A549 (cell line): ENCODE measurements at regions not wholly inside any gene's neighbourhood (a gene's known extent, or its start where the extent isn't known, plus 50 kb on each side); places are given as distances from the start of the nearest gene placed in this dataset.

Experiments used
- ATAC-seq, 2 experiments: fragments of 200-7000 bp in 1 of 2; fragments of >200 bp in 1 of 2; cut with Nextera tagmentation in 1 of 2; cut with Tn5 transposase in 1 of 2; 3 replicates each; pipeline versions ENCODE4 v1.8.0 to v1.9.1; 2018 to 2020; ENCODE audit warnings: mild to moderate bottlenecking in 1 of 2, moderate library complexity in 1 of 2
- CTCF ChIA-PET: fragments of 300-600 bp; sonication (Branson Sonifier 250); formaldehyde crosslinking; extraction: SDS; loops from one replicate; lab custom pipeline; 2021; ENCODE audit warnings: antibody characterized with exemption, inconsistent platforms; lab: Yijun Ruan, JAX
- POLR2A ChIA-PET: fragments of 350-600 bp; formaldehyde crosslinking; extraction: SDS; loops from one replicate; lab custom pipeline; 2021; ENCODE audit warnings: antibody characterized with exemption, inconsistent platforms; lab: Yijun Ruan, JAX
- DNase-seq, 2 experiments: peaks; one replicate each; pipeline versions ENCODE4 v3.0.0 to v3.0.0-alpha.2; 2011 to 2016; ENCODE audit warnings: low read depth in 1 of 2, low spot score in 1 of 2
- FAIRE-seq: peaks from 2 replicates; lab custom pipeline; 2011; peaks lifted over from hg19 to GRCh38; lab: Jason Lieb, UNC
- H3K27ac ChIP-seq, 2 experiments: fragments of >200 bp; sonication (Bioruptor Twin); formaldehyde crosslinking; 3 replicates each; pipeline ENCODE4 v1.5.1; 2016 to 2017
- H3K4me1 ChIP-seq: fragments of >200 bp; sonication (Bioruptor Twin); formaldehyde crosslinking; 3 replicates; pipeline ENCODE4 v1.6.1; 2016
- H3K4me2 ChIP-seq: fragments of >200 bp; sonication (Bioruptor Twin); formaldehyde crosslinking; 3 replicates; pipeline ENCODE4 v1.6.1; 2016
- H3K4me3 ChIP-seq: fragments of >200 bp; sonication (Bioruptor Twin); formaldehyde crosslinking; 3 replicates; pipeline ENCODE4 v1.5.1; 2016
- H3K9me3 ChIP-seq: fragments of >200 bp; sonication (Bioruptor Twin); formaldehyde crosslinking; 3 replicates; pipeline ENCODE4 v1.6.1; 2016
- CBX2 ChIP-seq: fragments of 200-600 bp; sonication (generic); IDR thresholded peaks from 2 replicates; pipeline ENCODE4 v1.6.1; 2016; ENCODE audit warnings: low read depth, mild to moderate bottlenecking, borderline replicate concordance
- CBX8 ChIP-seq: fragments of 200-600 bp; sonication (generic); IDR thresholded peaks from 2 replicates; pipeline ENCODE4 v1.6.1; 2016
- CHD2 ChIP-seq: fragments of 150-350 bp; IDR thresholded peaks from 2 replicates; pipeline ENCODE4 v1.6.1; 2014; ENCODE audit warnings: low read length; ENCODE audit not compliant: partially characterized antibody
- EHMT2 ChIP-seq: fragments of 200-600 bp; sonication (generic); IDR thresholded peaks from 2 replicates; pipeline ENCODE4 v1.6.1; 2016; ENCODE audit warnings: antibody characterized with exemption, low read depth, mild to moderate bottlenecking, moderate library complexity
- HEYL ChIP-seq: fragments of 250-450 bp; sonication (Bioruptor Pico); IDR thresholded peaks from 2 replicates; pipeline ENCODE4 v1.8.0; 2021; ENCODE audit warnings: mild to moderate bottlenecking, moderate library complexity
- HOXA7 ChIP-seq: fragments of 250-450 bp; sonication (Bioruptor Pico); IDR thresholded peaks from 2 replicates; pipeline ENCODE4 v1.5.0; 2020; ENCODE audit warnings: mild to moderate bottlenecking, moderate library complexity
- JUNB ChIP-seq: fragments of >200 bp; sonication (Bioruptor Twin); formaldehyde crosslinking; IDR thresholded peaks from 2 replicates; pipeline ENCODE4 v1.6.1; 2016
- KDM1A ChIP-seq: fragments of 200-600 bp; sonication (generic); IDR thresholded peaks from 2 replicates; pipeline ENCODE4 v1.6.1; 2016; ENCODE audit warnings: low read depth, mild to moderate bottlenecking
- KDM5A ChIP-seq: fragments of 200-600 bp; sonication (generic); IDR thresholded peaks from 2 replicates; pipeline ENCODE4 v1.6.1; 2016; ENCODE audit warnings: antibody characterized with exemption, mild to moderate bottlenecking
- MAFK ChIP-seq: fragments of 450-650 bp; IDR thresholded peaks from 2 replicates; pipeline ENCODE4 v1.6.1; 2014; ENCODE audit not compliant: partially characterized antibody
- NR3C1 ChIP-seq: fragments of >200 bp; sonication (Bioruptor Twin); formaldehyde crosslinking; IDR thresholded peaks from 3 replicates; pipeline ENCODE4 v1.6.1; 2017
- PHF8 ChIP-seq: fragments of 200-600 bp; sonication (generic); IDR thresholded peaks from 2 replicates; pipeline ENCODE4 v1.6.1; 2016; ENCODE audit warnings: low read depth, mild to moderate bottlenecking, antibody characterized with exemption, moderate library complexity, borderline replicate concordance
- POLR2A ChIP-seq: IDR thresholded peaks from 2 replicates; pipeline ENCODE4 v1.6.1; 2012; ENCODE audit warnings: mild to moderate bottlenecking, low read length
- POLR2AphosphoS2 ChIP-seq: conservative IDR thresholded peaks from 2 replicates; pipeline ENCODE4 v1.6.1; 2012; ENCODE audit warnings: low read length, improper control_type of control experiment, inconsistent platforms
- RARB ChIP-seq: fragments of 250-450 bp; sonication (Bioruptor Pico); IDR thresholded peaks from 2 replicates; pipeline ENCODE4 v1.8.0; 2021; ENCODE audit warnings: mild to moderate bottlenecking, moderate library complexity
- TP53 ChIP-seq: fragments of 250-450 bp; sonication (Bioruptor Pico); IDR thresholded peaks from 2 replicates; pipeline ENCODE4 v1.5.0; 2021; ENCODE audit warnings: mild to moderate bottlenecking, moderate library complexity
- ZC3H11A ChIP-seq: fragments of 450-650 bp; IDR thresholded peaks from 2 replicates; pipeline ENCODE4 v1.6.1; 2014; ENCODE audit warnings: antibody characterized with exemption, mild to moderate bottlenecking
- ZSCAN20 ChIP-seq: fragments of 250-450 bp; sonication (Bioruptor Pico); IDR thresholded peaks from 2 replicates; pipeline ENCODE4 v1.8.0; 2022; ENCODE audit warnings: mild to moderate bottlenecking, moderate library complexity
- WGBS: methylation state at CpG from one replicate; pipeline ENCODE4 v1.1.6; 2017; ENCODE audit errors: missing lambda C conversion rate; 5-methylcytosine and 5-hydroxymethylcytosine counted together
- TF ChIP-seq, protein P1 (sequence below): fragments of >200 bp; sonication (Bioruptor Twin); formaldehyde crosslinking; IDR thresholded peaks from 3 replicates; pipeline ENCODE4 v1.6.1; 2016
- TF ChIP-seq, protein P2 (sequence below): IDR thresholded peaks from 2 replicates; pipeline ENCODE4 v1.6.1; 2012; ENCODE audit warnings: low read depth, borderline replicate concordance
- TF ChIP-seq, protein P3 (sequence below): fragments of >200 bp; sonication (Bioruptor Twin); formaldehyde crosslinking; IDR thresholded peaks from 2 replicates; pipeline ENCODE4 v1.6.1; 2016
- TF ChIP-seq, protein P4 (sequence below): fragments of 200-600 bp; sonication (generic); IDR thresholded peaks from 2 replicates; pipeline ENCODE4 v1.6.1; 2016; ENCODE audit warnings: antibody characterized with exemption, mild to moderate bottlenecking, moderate library complexity
- TF ChIP-seq, protein P5 (sequence below): IDR thresholded peaks from 2 replicates; pipeline ENCODE4 v1.6.1; 2012

DNA sequence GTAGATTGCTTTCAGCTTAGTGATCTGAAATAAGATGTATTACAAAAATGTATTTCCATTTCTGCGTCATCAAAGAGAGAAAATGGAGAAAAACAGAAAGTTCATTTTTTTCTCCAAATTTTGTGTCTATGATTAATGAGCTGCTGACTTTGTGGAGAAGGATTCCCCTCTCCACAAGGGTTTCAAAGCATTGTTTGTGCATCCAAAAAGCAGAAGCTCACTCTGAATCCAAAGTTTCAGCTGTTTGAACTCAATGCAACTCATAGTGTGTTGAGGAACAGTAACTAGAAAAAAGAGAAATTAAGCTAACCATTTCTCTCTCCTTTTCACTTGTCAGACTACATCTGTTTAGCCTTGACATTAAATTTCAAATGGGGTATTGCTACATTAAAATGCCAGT, 62.9 kb upstream of the SLC7A11 start:
- ChIA-PET CTCF (no interaction called here), POLR2A (no interaction called here)
- H3K27ac ChIP-seq = no peak overlapping the region
- no peak overlapping the region for H3K4me3 ChIP-seq
- DNase-seq = no peak
- no peak for ATAC-seq
- no peaks in the 10 kb centered on the region for H3K4me1 ChIP-seq
- H3K4me2 ChIP-seq = no peak overlapping the region
- no peaks in the 10 kb centered on the region for H3K9me3 ChIP-seq
- no peak for FAIRE-seq
- no peak for TF ChIP-seq CHD2
- TF ChIP-seq POLR2AphosphoS2 = no peak
- TF ChIP-seq, protein P1, sequence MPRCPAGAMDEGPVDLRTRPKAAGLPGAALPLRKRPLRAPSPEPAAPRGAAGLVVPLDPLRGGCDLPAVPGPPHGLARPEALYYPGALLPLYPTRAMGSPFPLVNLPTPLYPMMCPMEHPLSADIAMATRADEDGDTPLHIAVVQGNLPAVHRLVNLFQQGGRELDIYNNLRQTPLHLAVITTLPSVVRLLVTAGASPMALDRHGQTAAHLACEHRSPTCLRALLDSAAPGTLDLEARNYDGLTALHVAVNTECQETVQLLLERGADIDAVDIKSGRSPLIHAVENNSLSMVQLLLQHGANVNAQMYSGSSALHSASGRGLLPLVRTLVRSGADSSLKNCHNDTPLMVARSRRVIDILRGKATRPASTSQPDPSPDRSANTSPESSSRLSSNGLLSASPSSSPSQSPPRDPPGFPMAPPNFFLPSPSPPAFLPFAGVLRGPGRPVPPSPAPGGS = no peak
- no peak for TF ChIP-seq NR3C1
- TF ChIP-seq KDM1A = no peak
- TF ChIP-seq MAFK = no peak
- no peak for TF ChIP-seq HOXA7
- TF ChIP-seq KDM5A = no peak
- no peak for TF ChIP-seq HEYL (CRISPR knock-in tag)
- TF ChIP-seq, protein P2, sequence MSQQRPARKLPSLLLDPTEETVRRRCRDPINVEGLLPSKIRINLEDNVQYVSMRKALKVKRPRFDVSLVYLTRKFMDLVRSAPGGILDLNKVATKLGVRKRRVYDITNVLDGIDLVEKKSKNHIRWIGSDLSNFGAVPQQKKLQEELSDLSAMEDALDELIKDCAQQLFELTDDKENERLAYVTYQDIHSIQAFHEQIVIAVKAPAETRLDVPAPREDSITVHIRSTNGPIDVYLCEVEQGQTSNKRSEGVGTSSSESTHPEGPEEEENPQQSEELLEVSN = no peak
- no peak for TF ChIP-seq ZC3H11A
- TF ChIP-seq RARB (CRISPR knock-in tag) = no peak
- TF ChIP-seq, protein P3, sequence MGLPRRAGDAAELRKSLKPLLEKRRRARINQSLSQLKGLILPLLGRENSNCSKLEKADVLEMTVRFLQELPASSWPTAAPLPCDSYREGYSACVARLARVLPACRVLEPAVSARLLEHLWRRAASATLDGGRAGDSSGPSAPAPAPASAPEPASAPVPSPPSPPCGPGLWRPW = no peak
- TF ChIP-seq, protein P4, sequence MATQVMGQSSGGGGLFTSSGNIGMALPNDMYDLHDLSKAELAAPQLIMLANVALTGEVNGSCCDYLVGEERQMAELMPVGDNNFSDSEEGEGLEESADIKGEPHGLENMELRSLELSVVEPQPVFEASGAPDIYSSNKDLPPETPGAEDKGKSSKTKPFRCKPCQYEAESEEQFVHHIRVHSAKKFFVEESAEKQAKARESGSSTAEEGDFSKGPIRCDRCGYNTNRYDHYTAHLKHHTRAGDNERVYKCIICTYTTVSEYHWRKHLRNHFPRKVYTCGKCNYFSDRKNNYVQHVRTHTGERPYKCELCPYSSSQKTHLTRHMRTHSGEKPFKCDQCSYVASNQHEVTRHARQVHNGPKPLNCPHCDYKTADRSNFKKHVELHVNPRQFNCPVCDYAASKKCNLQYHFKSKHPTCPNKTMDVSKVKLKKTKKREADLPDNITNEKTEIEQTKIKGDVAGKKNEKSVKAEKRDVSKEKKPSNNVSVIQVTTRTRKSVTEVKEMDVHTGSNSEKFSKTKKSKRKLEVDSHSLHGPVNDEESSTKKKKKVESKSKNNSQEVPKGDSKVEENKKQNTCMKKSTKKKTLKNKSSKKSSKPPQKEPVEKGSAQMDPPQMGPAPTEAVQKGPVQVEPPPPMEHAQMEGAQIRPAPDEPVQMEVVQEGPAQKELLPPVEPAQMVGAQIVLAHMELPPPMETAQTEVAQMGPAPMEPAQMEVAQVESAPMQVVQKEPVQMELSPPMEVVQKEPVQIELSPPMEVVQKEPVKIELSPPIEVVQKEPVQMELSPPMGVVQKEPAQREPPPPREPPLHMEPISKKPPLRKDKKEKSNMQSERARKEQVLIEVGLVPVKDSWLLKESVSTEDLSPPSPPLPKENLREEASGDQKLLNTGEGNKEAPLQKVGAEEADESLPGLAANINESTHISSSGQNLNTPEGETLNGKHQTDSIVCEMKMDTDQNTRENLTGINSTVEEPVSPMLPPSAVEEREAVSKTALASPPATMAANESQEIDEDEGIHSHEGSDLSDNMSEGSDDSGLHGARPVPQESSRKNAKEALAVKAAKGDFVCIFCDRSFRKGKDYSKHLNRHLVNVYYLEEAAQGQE = no peak
- no peak for TF ChIP-seq EHMT2
- no peak for TF ChIP-seq CBX8
- no peak for TF ChIP-seq ZSCAN20 (CRISPR knock-in tag)
- TF ChIP-seq, protein P5, sequence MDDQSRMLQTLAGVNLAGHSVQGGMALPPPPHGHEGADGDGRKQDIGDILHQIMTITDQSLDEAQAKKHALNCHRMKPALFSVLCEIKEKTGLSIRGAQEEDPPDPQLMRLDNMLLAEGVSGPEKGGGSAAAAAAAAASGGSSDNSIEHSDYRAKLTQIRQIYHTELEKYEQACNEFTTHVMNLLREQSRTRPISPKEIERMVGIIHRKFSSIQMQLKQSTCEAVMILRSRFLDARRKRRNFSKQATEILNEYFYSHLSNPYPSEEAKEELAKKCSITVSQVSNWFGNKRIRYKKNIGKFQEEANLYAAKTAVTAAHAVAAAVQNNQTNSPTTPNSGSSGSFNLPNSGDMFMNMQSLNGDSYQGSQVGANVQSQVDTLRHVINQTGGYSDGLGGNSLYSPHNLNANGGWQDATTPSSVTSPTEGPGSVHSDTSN = no peak
- TF ChIP-seq TP53 (CRISPR knock-in tag) = no peak
- 89% methylated on average over 1 of the region's 1 CpG for WGBS

DNA sequence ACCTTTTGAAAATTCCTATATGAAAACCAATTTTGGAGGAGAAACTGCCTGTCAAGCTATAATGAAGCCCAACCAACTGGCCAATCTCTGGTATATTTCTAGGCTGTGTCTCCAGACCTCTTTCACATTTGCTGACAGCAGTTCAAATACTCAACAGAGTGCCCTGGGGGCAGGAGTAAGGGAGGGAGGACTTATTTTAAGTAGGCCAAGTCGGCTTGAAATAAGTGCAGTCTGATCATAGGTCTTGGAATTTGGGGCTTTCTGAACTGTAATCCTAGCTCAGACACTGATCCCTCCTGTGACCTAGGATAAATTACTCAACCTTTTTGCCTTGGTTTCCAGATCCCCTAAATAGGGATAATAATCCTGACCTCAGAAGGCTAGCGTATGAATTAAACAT, 59.4 kb upstream of the SLC7A11 start:
- DNase-seq (no peak), ATAC-seq (no peak), FAIRE-seq (no peak)
- Histone ChIP-seq H3K4me1 (no peaks in the 10 kb centered on the region), H3K4me2 (no peak overlapping the region), H3K27ac (no peak overlapping the region), H3K4me3 (no peak overlapping the region), H3K9me3 (no peaks in the 10 kb centered on the region)
- POLR2A ChIA-PET = no interaction called here
- CTCF ChIA-PET = no interaction called here
- WGBS = 60% methylated on average over 2 of the region's 2 CpGs
- TF ChIP-seq JUNB (no peak), CBX2 (no peak), POLR2A (no peak), PHF8 (no peak)
